Endothelial cell of umbilical vein (primary cell): ENCODE measurements at regions not wholly inside any gene's neighbourhood (a gene's known extent, or its start where the extent isn't known, plus 50 kb on each side); places are given as distances from the start of the nearest gene placed in this dataset. TPM values are rescaled to one million over a fixed set of nuclear protein-coding genes. Genes with fewer than 3 reads are reported as not detected.
A peak's percentile ranks its signal among the peaks of the same experiment; 100 is the strongest.

Experiments
- BruUV-seq: library from RNA; stranded (reverse); fragments of 400-500 nt; replicated peaks from 2 replicates; lab custom pipeline; 2021; lab: Mats Ljungman, UMichigan
- CTCF ChIA-PET: fragments of 300-600, 350-600 bp; sonication (Branson Sonifier 250); formaldehyde crosslinking; loops from one replicate; lab custom pipeline; 2021; ENCODE audit warnings: antibody characterized with exemption, inconsistent platforms; lab: Charles Lee
- POLR2A ChIA-PET: fragments of 300-600, 350-600 bp; sonication (Branson Sonifier 250); formaldehyde crosslinking; loops from one replicate; lab custom pipeline; 2021; ENCODE audit warnings: antibody characterized with exemption, inconsistent platforms; lab: Charles Lee
- DNase-seq: peaks from one replicate; pipeline ENCODE4 v3.0.0-alpha.2; 2011; ENCODE audit warnings: low read depth, low spot score
- FAIRE-seq: peaks from 2 replicates; lab custom pipeline; 2011; peaks lifted over from hg19 to GRCh38; lab: Jason Lieb, UNC
- H2AFZ ChIP-seq: 2 replicates; pipeline ENCODE4 v1.6.0; 2012; ENCODE audit warnings: low read depth, low read length, control low read depth, inconsistent platforms
- H3K27ac ChIP-seq: 2 replicates; pipeline ENCODE4 v1.5.1; 2011; ENCODE audit warnings: low read depth, mild to moderate bottlenecking, control low read depth, low read length, moderate library complexity; ENCODE audit not compliant: insufficient read depth
- H3K27me3 ChIP-seq, 2 experiments: 2 replicates each; pipeline versions ENCODE4 v1.6.0 to v1.6.1; 2011; ENCODE audit warnings: low read length in 2 of 2, mixed read lengths in 1 of 2; ENCODE audit not compliant: control insufficient read depth in 2 of 2, insufficient read depth in 2 of 2
- H3K36me3 ChIP-seq, 2 experiments: 2 replicates in 1 of 2; 3 replicates in 1 of 2; pipeline ENCODE4 v1.5.1; 2011; ENCODE audit warnings: low read length in 2 of 2, mild to moderate bottlenecking in 1 of 2, moderate library complexity in 1 of 2; ENCODE audit not compliant: control insufficient read depth in 2 of 2, insufficient read depth in 2 of 2; ENCODE audit errors: extremely low read depth in 1 of 2
- H3K4me1 ChIP-seq: 3 replicates; pipeline ENCODE4 v1.5.1; 2011; ENCODE audit warnings: mild to moderate bottlenecking, low read length; ENCODE audit not compliant: control insufficient read depth, insufficient read depth; ENCODE audit errors: extremely low read depth
- H3K4me2 ChIP-seq: 2 replicates; pipeline ENCODE4 v1.6.1; 2011; ENCODE audit warnings: low read length, control low read depth, mixed read lengths; ENCODE audit not compliant: insufficient read depth
- H3K4me3 ChIP-seq, 3 experiments: fragments of 200-600 bp in 1 of 3; sonication (generic), shearing (Covaris generic) in 1 of 3; replicated peaks in 1 of 3; 2 replicates each; pipeline ENCODE4 v1.5.1; 2011 to 2016; ENCODE audit warnings: control low read depth in 3 of 3, low read length in 3 of 3, mild to moderate bottlenecking in 2 of 3, inconsistent platforms in 1 of 3, low read depth in 1 of 3, moderate library complexity in 1 of 3; ENCODE audit not compliant: insufficient read depth in 1 of 3
- H3K79me2 ChIP-seq: 2 replicates; pipeline ENCODE4 v1.6.0; 2012; ENCODE audit warnings: low read length, inconsistent platforms; ENCODE audit not compliant: control insufficient read depth, insufficient read depth
- H3K9ac ChIP-seq: replicated peaks from 2 replicates; pipeline ENCODE3; 2011; ENCODE audit warnings: low read length, control low read depth; ENCODE audit not compliant: insufficient read depth; ENCODE audit errors: extremely low read depth
- H3K9me1 ChIP-seq: replicated peaks from 3 replicates; pipeline ENCODE4 v1.6.0; 2011; ENCODE audit warnings: mild to moderate bottlenecking, low read length; ENCODE audit not compliant: control insufficient read depth, insufficient read depth; ENCODE audit errors: extremely low read depth
- H3K9me3 ChIP-seq: replicated peaks from 2 replicates; pipeline ENCODE4 v1.5.1; 2012; ENCODE audit warnings: low read length, inconsistent platforms; ENCODE audit not compliant: control insufficient read depth, insufficient read depth
- H4K20me1 ChIP-seq: replicated peaks from 2 replicates; pipeline ENCODE3; 2011; ENCODE audit warnings: mild to moderate bottlenecking, low read length; ENCODE audit not compliant: control insufficient read depth, insufficient read depth; ENCODE audit errors: extremely low read depth
- CTCF ChIP-seq, 2 donors: IDR thresholded peaks; 1 replicate in 1 of 2; 2 replicates in 1 of 2; pipeline ENCODE4 v1.5.1; 2011; ENCODE audit warnings: low read length in 2 of 2, mild to moderate bottlenecking in 2 of 2, moderate library complexity in 2 of 2, control low read depth in 1 of 2, inconsistent platforms in 1 of 2, low read depth in 1 of 2; ENCODE audit not compliant: insufficient read depth in 1 of 2; ENCODE audit errors: extremely low read depth in 1 of 2
- EZH2 ChIP-seq: IDR thresholded peaks from 2 replicates; pipeline ENCODE4 v1.6.1; 2012; ENCODE audit warnings: borderline replicate concordance, low read depth, mild to moderate bottlenecking, moderate library complexity, low read length, inconsistent platforms; ENCODE audit not compliant: severe bottlenecking
- FOS ChIP-seq: IDR thresholded peaks from 2 replicates; pipeline ENCODE4 v1.6.1; 2011; ENCODE audit warnings: mild to moderate bottlenecking, low read length, moderate library complexity, borderline replicate concordance; ENCODE audit not compliant: insufficient read depth
- GATA2 ChIP-seq: IDR thresholded peaks from 2 replicates; pipeline ENCODE4 v1.7.0; 2011; ENCODE audit warnings: low read depth, mild to moderate bottlenecking, moderate library complexity, mixed read lengths, low read length; ENCODE audit not compliant: insufficient read length, insufficient read depth
- JUN ChIP-seq: IDR thresholded peaks from 2 replicates; pipeline ENCODE4 v1.6.1; 2011; ENCODE audit warnings: borderline replicate concordance, low read depth; ENCODE audit not compliant: insufficient read length, insufficient read depth
- MAX ChIP-seq: IDR thresholded peaks from 2 replicates; pipeline ENCODE4 v1.6.1; 2011; ENCODE audit not compliant: insufficient read depth, insufficient read length
- MYC ChIP-seq: IDR thresholded peaks from one replicate; pipeline ENCODE4 v1.6.1; 2011; ENCODE audit warnings: mild to moderate bottlenecking, low read depth, low read length
- POLR2A ChIP-seq: IDR thresholded peaks from 2 replicates; pipeline ENCODE4 v1.6.1; 2012; ENCODE audit warnings: low read depth, mild to moderate bottlenecking, control low read depth, low read length
- POLR2AphosphoS5 ChIP-seq: IDR thresholded peaks from 2 replicates; pipeline ENCODE4 v1.6.1; 2012; ENCODE audit warnings: low read depth, mild to moderate bottlenecking, control low read depth, low read length, moderate library complexity; ENCODE audit not compliant: insufficient read depth
- dilution Hi-C: fragments of 300-500 bp; cut with MboI; formaldehyde crosslinking; loops from one replicate; pipeline ENCODE4 v1.15.0; 2019; ENCODE audit warnings: low sequenced_read_pairs; ENCODE audit not compliant: extremely low pct_ligation_motif_present
- intact Hi-C: fragments of 100-400 bp; cut with micrococcal nuclease; formaldehyde crosslinking; loops from one replicate; pipeline ENCODE4 v1.10.0; 2022
- microRNA counts: library from miRNA; unstranded; fragments of <30 nt; microRNA quantifications from one replicate; lab custom pipeline; 2016
- microRNA-seq: library from miRNA; unstranded; fragments of <30 nt; microRNA quantifications from one replicate; pipeline ENCODE4 v1.2.0, GENCODE V29; 2021; ENCODE audit warnings: borderline number of aligned reads, borderline replicate concordance
- small RNA-seq: library from RNA; depleted of rRNA; stranded (forward); fragments of <200 nt; gene quantifications from one replicate; pipeline ENCODE3, GENCODE V24; 2012; ENCODE audit warnings: low replicate concordance, low read depth; ENCODE audit not compliant: insufficient read depth, insufficient read length

GRCh38 chr2:33650171-33650570 is 51.1 kb upstream of the FAM98A start:
- CTCF ChIA-PET, result no interaction called here

More at GRCh38 chr2:33650171-33650570, 51.1 kb upstream of the FAM98A start:
- H3K4me2 ChIP-seq, result no peak overlapping the region
- BruUV-seq, result no TSS peak
- H3K27me3 ChIP-seq, result no peaks in the 10 kb centered on the region
- H3K9me3 ChIP-seq, result no peaks in the 10 kb centered on the region
- POLR2A ChIA-PET, result no interaction called here
- H3K36me3 ChIP-seq, result no peaks in the 10 kb centered on the region
- no peaks in the 10 kb centered on the region for H3K79me2 ChIP-seq
- FAIRE-seq (no peak), DNase-seq (no peak)
- TF ChIP-seq POLR2AphosphoS5 (no peak), MYC (no peak), FOS (no peak), EZH2 (no peak), CTCF (IDR thresholded peaks at IDR 0.05; ENCODE audit: extremely low read depth in 1 of 2, insufficient read depth in 1 of 2, low read depth in 1 of 2, low read length in 2 of 2) (no peak), GATA2 (no peak), JUN (no peak), MAX (no peak), POLR2A (no peak)
- H3K4me3 ChIP-seq, result no peak overlapping the region
- intact Hi-C loops (no loop called here), dilution Hi-C loops (no loop called here)
- no peaks in the 10 kb centered on the region for H3K4me1 ChIP-seq
- no peak overlapping the region for H3K27ac ChIP-seq
- H2AFZ ChIP-seq, result no peak overlapping the region
- H3K9ac ChIP-seq, result no peak overlapping the region
- H4K20me1 ChIP-seq, result no peaks in the 10 kb centered on the region
- H3K9me1 ChIP-seq, result no peaks in the 10 kb centered on the region

MicroRNAs in the stretch of these regions (microRNA counts, 767-probe panel; counts per million panel counts)
- 723 counts per million, percentile 96 among the panel's probes with 10 or more counts for microRNA hsa-miR-548ad (lab: Ali Mortazavi, UCI)

Small RNAs in the stretch of these regions (microRNA-seq; reads per million reads assigned to microRNA genes)
- not detected for gene MIR548AD

Small RNAs in the stretch of these regions (small RNA-seq; reads per million reads assigned to genes)
- gene AC013442.1 (not detected), gene AC083939.1 (not detected), gene MIR548AD (not detected), gene RNU6-1117P (not detected)
